GM10248 (cell line): ENCODE measurements at regions not wholly inside any gene's neighbourhood (a gene's known extent, or its start where the extent isn't known, plus 50 kb on each side); places are given as distances from the start of the nearest gene placed in this dataset.
"Not testable (repeated sequence)": the region's sequence is repeated elsewhere in the genome, so short reads cannot be mapped to it uniquely, and the experiment has no call there.

Experiments
- CTCF ChIA-PET: fragments of 300-600 bp; sonication (Branson Sonifier 250); formaldehyde crosslinking; extraction: SDS; loops from one replicate; lab custom pipeline; 2021; ENCODE audit warnings: antibody characterized with exemption; lab: Yijun Ruan, JAX
- POLR2A ChIA-PET: fragments of 350-650 bp; sonication (Branson Sonifier 250); formaldehyde crosslinking; extraction: SDS; loops from one replicate; lab custom pipeline; 2020; ENCODE audit warnings: antibody characterized with exemption; lab: Yijun Ruan, JAX
- DNase-seq: peaks from one replicate; pipeline ENCODE4 v3.0.0; 2012; ENCODE audit errors: extremely low spot score
- TF ChIP-seq, protein P1 (sequence below): IDR thresholded peaks from 2 replicates; pipeline ENCODE4 v1.5.1; 2012; ENCODE audit warnings: mild to moderate bottlenecking, low read depth; ENCODE audit errors: extremely low read depth, missing control alignments, control extremely low read depth

DNA sequence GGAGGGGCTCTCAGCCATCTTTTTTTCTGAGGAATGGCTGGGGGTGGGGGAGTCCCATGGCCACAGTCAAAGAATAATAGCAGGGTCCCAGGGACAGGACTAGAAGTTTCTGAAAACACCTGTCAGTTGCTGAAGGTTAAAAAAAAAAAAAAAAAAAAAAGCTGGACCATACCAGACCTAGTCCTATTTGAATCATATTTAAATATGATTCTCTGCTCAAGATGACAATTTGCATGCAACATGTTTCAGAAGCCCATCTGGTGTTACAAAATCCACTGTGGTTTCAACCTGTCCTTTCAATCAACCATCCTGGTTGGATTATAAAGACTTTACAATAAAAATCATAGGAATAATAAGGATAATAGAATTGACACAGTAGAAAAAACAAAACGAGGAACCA lies 153.7 kb downstream of the TENT5C start:
- TF ChIP-seq, protein P1, sequence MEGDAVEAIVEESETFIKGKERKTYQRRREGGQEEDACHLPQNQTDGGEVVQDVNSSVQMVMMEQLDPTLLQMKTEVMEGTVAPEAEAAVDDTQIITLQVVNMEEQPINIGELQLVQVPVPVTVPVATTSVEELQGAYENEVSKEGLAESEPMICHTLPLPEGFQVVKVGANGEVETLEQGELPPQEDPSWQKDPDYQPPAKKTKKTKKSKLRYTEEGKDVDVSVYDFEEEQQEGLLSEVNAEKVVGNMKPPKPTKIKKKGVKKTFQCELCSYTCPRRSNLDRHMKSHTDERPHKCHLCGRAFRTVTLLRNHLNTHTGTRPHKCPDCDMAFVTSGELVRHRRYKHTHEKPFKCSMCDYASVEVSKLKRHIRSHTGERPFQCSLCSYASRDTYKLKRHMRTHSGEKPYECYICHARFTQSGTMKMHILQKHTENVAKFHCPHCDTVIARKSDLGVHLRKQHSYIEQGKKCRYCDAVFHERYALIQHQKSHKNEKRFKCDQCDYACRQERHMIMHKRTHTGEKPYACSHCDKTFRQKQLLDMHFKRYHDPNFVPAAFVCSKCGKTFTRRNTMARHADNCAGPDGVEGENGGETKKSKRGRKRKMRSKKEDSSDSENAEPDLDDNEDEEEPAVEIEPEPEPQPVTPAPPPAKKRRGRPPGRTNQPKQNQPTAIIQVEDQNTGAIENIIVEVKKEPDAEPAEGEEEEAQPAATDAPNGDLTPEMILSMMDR = no peak
- CTCF ChIA-PET = interaction anchor here (1.0 to 8.5 kb wide), 19 partner anchors 9 to 691 kb away, joined by 3 to 91 read pairs (median 5); no protein-coding TSS in a partner anchor
- POLR2A ChIA-PET = no interaction called here
- DNase-seq = no peak

DNA sequence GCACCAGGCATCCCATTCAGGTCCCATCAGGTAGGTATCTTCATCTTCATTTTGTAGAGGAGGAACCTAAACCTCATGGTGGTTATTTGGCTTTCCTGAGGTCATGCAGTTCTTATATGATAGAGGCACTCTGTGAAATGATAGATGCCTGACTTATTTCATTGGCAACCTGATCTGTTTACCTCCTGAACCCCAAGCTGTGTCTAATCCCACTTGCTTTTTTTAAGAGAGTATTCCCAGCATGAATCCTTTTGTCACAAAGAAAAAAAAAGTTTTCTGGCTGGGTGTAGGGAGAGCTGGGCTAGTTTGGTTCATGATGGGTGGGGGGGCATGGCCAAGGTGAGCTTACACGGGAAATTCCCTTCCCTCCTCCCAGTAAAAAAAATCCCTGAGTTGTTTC lies 154.2 kb downstream of the TENT5C start:
- TF ChIP-seq, protein P1 = no peak
- no peak for DNase-seq
- POLR2A ChIA-PET = no interaction called here
- CTCF ChIA-PET = interaction anchor here (1.0 to 5.8 kb wide), 8 partner anchors 10 to 333 kb away, joined by 3 to 72 read pairs (median 8); no protein-coding TSS in a partner anchor

DNA sequence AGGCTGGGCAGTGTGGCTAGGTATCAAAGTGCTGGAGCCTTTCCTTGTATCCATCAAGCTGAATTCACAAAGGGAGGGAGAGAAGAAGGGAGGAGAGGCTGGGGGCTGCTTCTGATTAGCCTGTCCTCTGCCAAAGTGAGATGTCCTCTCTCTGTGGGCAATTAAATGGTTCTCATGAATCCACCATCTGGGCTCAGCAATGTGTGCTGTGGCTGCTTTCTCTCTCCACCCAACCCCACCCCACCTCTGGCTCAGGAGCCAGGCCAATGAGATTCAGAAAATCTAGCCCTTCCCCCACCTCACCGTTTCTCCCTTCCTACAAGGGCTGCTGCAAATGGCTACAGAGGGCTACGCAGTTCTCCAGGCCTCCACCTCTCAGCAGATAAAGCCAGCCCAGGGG lies 154.6 kb downstream of the TENT5C start:
- no peak for DNase-seq
- TF ChIP-seq, protein P1 = no peak
- ChIA-PET POLR2A (no interaction called here), CTCF (interaction anchor here (0.9 to 5.8 kb wide), 8 partner anchors 10 to 257 kb away, joined by 3 to 72 read pairs (median 8); no protein-coding TSS in a partner anchor)

DNA sequence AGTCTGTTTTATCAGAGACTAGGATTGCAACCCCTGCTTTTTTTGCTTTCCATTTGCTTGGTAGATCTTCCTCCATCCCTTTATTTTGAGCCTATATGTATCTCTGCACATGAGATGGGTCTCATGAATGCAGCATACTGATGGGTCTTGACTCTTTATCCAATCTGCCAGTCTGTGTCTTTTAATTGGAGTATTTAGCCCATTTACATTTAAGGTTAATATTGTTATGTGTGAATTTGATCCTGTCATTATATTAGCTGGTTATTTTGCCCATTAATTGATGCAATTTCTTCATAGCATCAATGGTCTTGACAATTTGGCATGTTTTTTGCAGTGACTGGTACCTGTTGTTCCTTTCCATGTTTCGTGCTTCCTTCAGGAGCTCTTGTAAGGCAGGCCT lies 161.7 kb downstream of the GDAP2 start:
- POLR2A ChIA-PET, DNase-seq: not testable (repeated sequence)
- CTCF ChIA-PET = interaction anchor here (5.8 kb wide), 1 partner anchor 9 kb away, joined by 46 read pairs; no protein-coding TSS in a partner anchor

DNA sequence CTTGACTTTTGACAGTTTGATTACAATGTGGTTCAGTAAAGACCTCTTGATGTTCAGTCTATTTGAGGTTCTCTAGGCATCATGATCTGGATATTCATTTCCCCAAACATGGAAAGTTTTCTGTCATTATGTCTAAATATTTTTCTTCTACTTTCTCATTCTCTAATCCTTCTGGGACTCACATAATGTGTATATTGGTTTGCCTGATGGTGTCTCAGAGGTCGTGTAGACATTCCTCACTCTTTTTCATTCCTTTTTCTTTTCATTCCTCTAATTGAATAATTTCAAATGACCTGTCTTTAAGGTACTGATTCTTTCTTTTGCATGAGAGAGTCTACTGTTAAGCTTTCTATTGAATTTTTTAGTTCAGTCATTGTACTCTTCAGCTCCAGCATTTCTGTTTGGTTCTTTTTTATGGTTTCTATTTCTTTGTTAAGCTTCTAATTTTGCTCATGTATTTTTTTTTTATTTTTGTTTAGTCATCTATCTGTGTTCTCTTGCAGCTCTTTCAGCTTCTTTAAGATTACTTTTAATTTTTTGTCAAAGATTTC lies 158.4 kb downstream of the GDAP2 start:
- no peak for DNase-seq
- TF ChIP-seq, protein P1 = no peak
- ChIA-PET CTCF (interaction anchor here (1.7 to 5.8 kb wide), 3 partner anchors 12 to 96 kb away, joined by 3 to 46 read pairs (median 14); no protein-coding TSS in a partner anchor), POLR2A (no interaction called here)

DNA sequence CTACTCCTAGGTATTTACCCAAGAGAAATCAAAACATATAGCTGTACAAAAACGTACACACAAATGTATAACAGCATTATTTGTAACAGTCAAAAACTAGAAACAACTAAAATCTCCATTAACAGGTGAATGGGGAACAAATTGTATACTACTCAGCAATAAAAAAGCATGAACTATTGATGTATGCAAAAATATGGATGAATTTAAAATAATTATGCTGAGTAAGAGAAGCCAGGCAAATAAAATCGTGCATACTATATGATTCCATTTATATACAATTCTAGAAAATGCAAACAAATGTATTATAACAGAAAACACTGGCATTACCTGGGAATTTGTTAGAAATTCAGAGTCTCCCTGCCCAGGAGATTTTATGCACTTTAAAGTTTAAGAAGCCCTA lies 150.1 kb downstream of the GDAP2 start:
- DNase-seq = no peak
- ChIA-PET CTCF (no interaction called here), POLR2A (no interaction called here)
- TF ChIP-seq, protein P1 = no peak

DNA sequence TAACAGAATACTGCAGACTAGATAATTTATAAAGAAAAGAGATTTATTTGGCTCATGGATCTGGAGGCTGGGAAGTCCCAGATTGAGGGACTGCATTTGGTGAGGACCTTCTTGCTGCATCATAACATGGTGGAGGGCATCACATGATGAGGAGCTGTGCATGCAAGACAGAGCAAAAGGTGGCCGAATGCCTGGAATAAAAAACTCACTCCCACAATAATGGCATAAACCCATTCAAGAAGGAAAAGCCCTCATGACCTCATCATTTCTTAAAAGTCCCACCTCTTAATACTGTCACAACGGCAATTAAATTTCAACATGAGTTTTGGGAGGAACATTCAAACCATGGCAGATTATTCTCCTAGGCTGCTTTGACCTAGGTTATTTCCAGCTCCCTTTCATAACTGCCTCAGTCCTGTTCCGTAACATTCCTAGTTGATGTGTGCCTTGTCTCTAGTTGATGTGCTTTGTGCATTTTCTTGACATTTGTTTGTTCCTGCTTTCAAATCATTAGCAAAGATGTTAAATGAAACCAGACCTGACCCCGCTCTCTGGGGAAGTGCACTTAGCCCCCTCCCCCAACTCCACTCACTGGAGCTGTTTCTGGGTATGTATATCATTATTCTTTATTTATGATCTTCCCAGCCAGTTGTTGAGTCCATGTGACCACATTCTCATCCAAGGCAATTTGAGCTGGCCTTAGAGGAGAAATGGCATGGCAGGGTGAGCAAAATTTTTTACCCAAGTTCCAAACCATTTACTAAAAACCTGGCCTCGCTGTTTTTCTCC lies 148.5 kb downstream of the GDAP2 start:
- DNase-seq = no peak
- ChIA-PET POLR2A (no interaction called here), CTCF (interaction anchor here (2.6 kb wide), 1 partner anchor 23 kb away, joined by 7 read pairs; no protein-coding TSS in a partner anchor)

More for the DNA sequence above, 148.5 kb downstream of the GDAP2 start:
- TF ChIP-seq, protein P1 = no peak
